CD14-positive monocyte (primary cell): ENCODE measurements at regions not wholly inside any gene's neighbourhood (a gene's known extent, or its start where the extent isn't known, plus 50 kb on each side); places are given as distances from the start of the nearest gene placed in this dataset.

ENCODE experiments used
- DNase-seq, 3 donors: peaks; one replicate each; pipeline ENCODE4 v3.0.0-alpha.2; 2011 to 2022
- H2AFZ ChIP-seq: 2 replicates; pipeline ENCODE4 v1.6.0; 2012; ENCODE audit warnings: mild to moderate bottlenecking, low read depth, low read length, inconsistent platforms; ENCODE audit not compliant: insufficient read depth, poor library complexity, severe bottlenecking
- H3K27ac ChIP-seq, 2 donors: 1 replicate in 1 of 2; 2 replicates in 1 of 2; pipeline ENCODE4 v1.5.1; 2012 to 2013; ENCODE audit warnings: low read length in 2 of 2, control low read depth in 1 of 2, inconsistent platforms in 1 of 2, low read depth in 1 of 2, mild to moderate bottlenecking in 1 of 2
- H3K27me3 ChIP-seq, 2 donors: one replicate each; pipeline versions ENCODE4 v1.6.0 to v1.6.1; 2011 to 2013; ENCODE audit warnings: low read length in 2 of 2; ENCODE audit not compliant: control insufficient read depth in 2 of 2, insufficient read depth in 2 of 2
- H3K36me3 ChIP-seq, 2 donors: replicated peaks in 1 of 2; 1 replicate in 1 of 2; 2 replicates in 1 of 2; pipeline versions ENCODE4 v1.5.1 to v1.6.1; 2012 to 2013; ENCODE audit warnings: low read length in 2 of 2, control low read depth in 1 of 2, inconsistent platforms in 1 of 2, mild to moderate bottlenecking in 1 of 2; ENCODE audit not compliant: insufficient read depth in 2 of 2, control insufficient read depth in 1 of 2
- H3K4me1 ChIP-seq, 2 donors: 1 replicate in 1 of 2; 2 replicates in 1 of 2; pipeline versions ENCODE4 v1.5.1 to v1.6.1; 2012 to 2013; ENCODE audit warnings: low read length in 2 of 2, control low read depth in 1 of 2, inconsistent platforms in 1 of 2, mild to moderate bottlenecking in 1 of 2, moderate library complexity in 1 of 2; ENCODE audit not compliant: insufficient read depth in 2 of 2, control insufficient read depth in 1 of 2
- H3K4me2 ChIP-seq: replicated peaks from 2 replicates; pipeline ENCODE3; 2012; ENCODE audit warnings: low read length, moderate library complexity, mild to moderate bottlenecking; ENCODE audit not compliant: poor library complexity, severe bottlenecking; ENCODE audit errors: extremely low read depth
- H3K4me3 ChIP-seq, 3 experiments: fragments of 200-600 bp in 1 of 3; sonication (generic) in 1 of 3; replicated peaks in 1 of 3; 1 replicate in 2 of 3; 2 replicates in 1 of 3; pipeline ENCODE4 v1.5.1; 2011 to 2013; ENCODE audit warnings: low read length in 3 of 3, mild to moderate bottlenecking in 3 of 3, control low read depth in 2 of 3, low read depth in 2 of 3, inconsistent platforms in 1 of 3, moderate library complexity in 1 of 3
- H3K79me2 ChIP-seq: 2 replicates; pipeline ENCODE4 v1.6.0; 2012; ENCODE audit warnings: mild to moderate bottlenecking, control low read depth, inconsistent platforms, low read length, moderate library complexity; ENCODE audit not compliant: insufficient read depth
- H3K9ac ChIP-seq: 2 replicates; pipeline ENCODE4 v1.6.0; 2017; ENCODE audit warnings: low read length, mild to moderate bottlenecking; ENCODE audit not compliant: insufficient read depth, poor library complexity, severe bottlenecking
- H3K9me3 ChIP-seq, 2 donors: replicated peaks in 1 of 2; 1 replicate in 1 of 2; 2 replicates in 1 of 2; pipeline versions ENCODE4 v1.5.1 to v1.6.1; 2012 to 2013; ENCODE audit warnings: low read length in 2 of 2, control low read depth in 1 of 2; ENCODE audit not compliant: control insufficient read depth in 1 of 2, insufficient read depth in 1 of 2
- H4K20me1 ChIP-seq: 2 replicates; pipeline ENCODE4 v1.6.0; 2012; ENCODE audit warnings: mild to moderate bottlenecking, low read length, control low read depth, moderate library complexity; ENCODE audit not compliant: insufficient read depth
- H3K27ac Mint-ChIP-seq, 7 donors: one replicate each; pipeline ENCODE4 v1.8.0; 2020; ENCODE audit warnings: mild to moderate bottlenecking in 7 of 7, mixed read lengths in 7 of 7, moderate library complexity in 6 of 7, inconsistent platforms in 2 of 7
- H3K27me3 Mint-ChIP-seq, 3 donors: one replicate each; pipeline ENCODE4 v1.8.0; 2021 to 2022; ENCODE audit warnings: low read depth in 3 of 3, mild to moderate bottlenecking in 3 of 3, mixed read lengths in 3 of 3, moderate library complexity in 3 of 3, inconsistent platforms in 1 of 3
- H3K36me3 Mint-ChIP-seq, 2 donors: one replicate each; pipeline ENCODE4 v1.8.0; 2020; ENCODE audit warnings: mixed read lengths in 2 of 2, inconsistent platforms in 1 of 2, mild to moderate bottlenecking in 1 of 2
- H3K4me1 Mint-ChIP-seq: one replicate; pipeline ENCODE4 v1.8.0; 2020; ENCODE audit warnings: mild to moderate bottlenecking, mixed read lengths
- H3K4me3 Mint-ChIP-seq, 2 donors: one replicate each; pipeline ENCODE4 v1.8.0; 2020; ENCODE audit warnings: mild to moderate bottlenecking in 2 of 2, mixed read lengths in 2 of 2, moderate library complexity in 1 of 2
- H3K9me3 Mint-ChIP-seq, 7 donors: one replicate each; pipeline ENCODE4 v1.8.0; 2020 to 2022; ENCODE audit warnings: mixed read lengths in 7 of 7, mild to moderate bottlenecking in 6 of 7, moderate library complexity in 6 of 7, inconsistent platforms in 2 of 7
- CTCF ChIP-seq: fragments of 200-600 bp; IDR thresholded peaks from one replicate; pipeline ENCODE4 v1.8.0; 2022; ENCODE audit warnings: antibody characterized with exemption, mild to moderate bottlenecking
- WGBS: methylation state at CpG from one replicate; pipeline ENCODE4 v1.1.5; 2013; ENCODE audit warnings: missing lambda C conversion rate; ENCODE audit not compliant: insufficient coverage; 5-methylcytosine and 5-hydroxymethylcytosine counted together
- intact Hi-C, 2 donors: fragments of 100-400 bp; cut with micrococcal nuclease; formaldehyde crosslinking; loops; one replicate each; pipeline versions ENCODE4 v1.15.0 to v1.15.1; 2023

GRCh38 chr20:60725311-60725906, 526.7 kb upstream of the CDH4 start:
- H3K4me1 ChIP-seq = no peaks in the 10 kb centered on the region
- no peaks in the 10 kb centered on the region for H4K20me1 ChIP-seq
- Mint-ChIP-seq H3K27me3 (no peaks in the 10 kb centered on the region), H3K9me3 (peaks cover 0 to 7% (median 3%) of the 10 kb centered on the region in 7 donors), H3K4me1 (no peaks in the 10 kb centered on the region), H3K36me3 (no peaks in the 10 kb centered on the region), H3K4me3 (no peak overlapping the region), H3K27ac (no peak overlapping the region)
- no peak for TF ChIP-seq CTCF
- H3K36me3 ChIP-seq = no peaks in the 10 kb centered on the region
- H3K9ac ChIP-seq = no peak overlapping the region
- no peaks in the 10 kb centered on the region for H3K27me3 ChIP-seq
- intact Hi-C loops = no loop called here
- no peak overlapping the region for H2AFZ ChIP-seq
- no peaks in the 10 kb centered on the region for H3K79me2 ChIP-seq
- no peak overlapping the region for H3K27ac ChIP-seq
- no peak overlapping the region for H3K4me2 ChIP-seq
- no peak overlapping the region for H3K4me3 ChIP-seq
- 70% methylated on average over 3 of the region's 4 CpGs for WGBS
- H3K9me3 ChIP-seq = peaks cover 0 to 3% of the 10 kb centered on the region in 2 donors
- DNase-seq = no peak

GRCh38 chr20:60727425-60727824, 524.6 kb upstream of the CDH4 start:
- H3K4me1 Mint-ChIP-seq = no peaks in the 10 kb centered on the region
- intact Hi-C loops = no loop called here
- Histone ChIP-seq H4K20me1 (no peaks in the 10 kb centered on the region), H3K4me3 (no peak overlapping the region), H3K4me1 (no peaks in the 10 kb centered on the region), H3K4me2 (no peak overlapping the region), H2AFZ (no peak overlapping the region), H3K27me3 (no peaks in the 10 kb centered on the region), H3K79me2 (no peaks in the 10 kb centered on the region), H3K9me3 (peaks cover 0 to 3% of the 10 kb centered on the region in 2 donors), H3K36me3 (no peaks in the 10 kb centered on the region), H3K9ac (no peak overlapping the region), H3K27ac (no peak overlapping the region)
- DNase-seq = no peak
- no peaks in the 10 kb centered on the region for H3K36me3 Mint-ChIP-seq
- no CpG with 5 or more reads among the region's 1 CpG for WGBS
- no peak overlapping the region for H3K27ac Mint-ChIP-seq
- H3K9me3 Mint-ChIP-seq = peaks cover 1 to 7% (median 3%) of the 10 kb centered on the region in 7 donors
- TF ChIP-seq CTCF = no peak
- H3K4me3 Mint-ChIP-seq = no peak overlapping the region
- no peaks in the 10 kb centered on the region for H3K27me3 Mint-ChIP-seq
